ENCODE measurements at regions not wholly inside any gene's neighbourhood (a gene's known extent, or its start where the extent isn't known, plus 50 kb on each side); places are given as distances from the start of the nearest gene placed in this dataset.

DNA sequence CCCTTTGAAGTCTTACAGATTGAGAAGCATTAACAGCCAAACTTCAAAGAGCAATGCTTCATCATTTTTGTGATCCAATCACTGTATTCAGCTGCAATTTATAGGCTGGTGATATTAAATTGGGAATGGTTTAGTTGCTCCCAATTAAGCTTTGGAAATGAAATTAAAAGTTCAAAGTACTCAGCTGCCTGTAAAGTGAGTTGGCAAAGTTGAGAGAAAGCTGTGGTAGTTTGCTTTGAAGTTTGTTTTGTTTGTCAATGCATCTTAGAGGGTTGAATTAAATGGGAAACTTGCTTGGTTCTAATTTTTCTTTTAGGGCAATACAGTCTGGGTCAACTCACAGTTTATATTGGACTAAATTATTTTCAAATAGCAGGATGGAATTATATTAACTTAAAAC lies 238.4 kb upstream of the CTSO start:
- ChIA-PET POLR2A (ENCODE audit: partially characterized antibody) (no interaction called here), CTCF (ENCODE audit: partially characterized antibody) (no interaction called here)
- no peak overlapping the region for H3K27ac Mint-ChIP-seq
- H3K4me3 ChIP-seq (ENCODE audit: low read length in 2 of 2): no peak overlapping the region
- H3K4me1 Mint-ChIP-seq: no peaks in the 10 kb centered on the region
- H3K36me3 Mint-ChIP-seq: no peaks in the 10 kb centered on the region
- no peaks in the 10 kb centered on the region for H3K27me3 Mint-ChIP-seq
- DNase-seq: no peak
- no peaks in the 10 kb centered on the region for H3K4me1 ChIP-seq (ENCODE audit: insufficient read depth, low read length)
- peaks cover 0 to 6% (median under 1%) of the 10 kb centered on the region in 8 donors for H3K9me3 Mint-ChIP-seq
- intact Hi-C loops (cut with micrococcal nuclease): no loop called here
- no peaks in the 10 kb centered on the region for H3K36me3 ChIP-seq (ENCODE audit: insufficient read depth, low read length)
- no peaks in the 10 kb centered on the region for H3K27me3 ChIP-seq (ENCODE audit: insufficient read depth, low read length)
- no peaks in the 10 kb centered on the region for H3K9me3 ChIP-seq (ENCODE audit: control insufficient read depth in 1 of 2, low read length in 2 of 2)
- no peak overlapping the region for H3K27ac ChIP-seq (ENCODE audit: low read depth, low read length)
- no peak overlapping the region for H3K4me3 Mint-ChIP-seq

DNA sequence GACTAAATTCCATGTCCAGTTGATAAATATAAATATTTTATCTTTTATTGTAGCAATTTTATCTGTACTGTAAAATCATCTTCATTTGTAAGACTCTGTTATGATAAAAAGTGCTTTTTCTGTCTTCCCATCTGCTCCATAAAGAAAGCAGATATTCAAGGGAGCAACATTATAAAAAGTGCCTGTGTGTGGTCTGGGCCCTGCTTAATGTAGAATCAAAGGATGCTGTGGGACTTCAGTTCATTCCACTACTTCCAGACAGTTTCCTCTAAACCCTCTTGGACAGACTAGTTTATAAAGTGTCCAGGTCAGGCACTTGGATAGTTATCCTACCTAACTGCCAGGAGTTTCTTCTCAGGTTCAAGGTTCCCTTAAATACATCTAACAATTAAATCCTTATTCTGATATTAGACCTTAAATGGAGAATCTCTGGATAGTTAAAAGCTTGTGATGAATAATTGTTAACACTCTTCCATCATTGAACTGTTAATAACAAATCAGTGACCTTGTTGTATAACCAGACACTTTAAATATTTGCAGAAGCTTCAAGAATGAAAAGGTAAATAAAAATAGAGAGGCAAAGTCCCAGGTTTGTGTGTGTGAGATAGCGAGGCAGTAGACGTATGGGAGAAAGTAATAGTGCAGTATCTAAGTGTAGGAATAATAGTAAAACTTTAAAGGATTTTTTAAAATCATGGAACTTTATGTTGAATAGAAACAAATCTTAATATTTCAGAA lies 237.5 kb upstream of the CTSO start:
- no peak overlapping the region for H3K27ac Mint-ChIP-seq
- no peaks in the 10 kb centered on the region for H3K27me3 Mint-ChIP-seq
- H3K36me3 Mint-ChIP-seq: no peaks in the 10 kb centered on the region
- H3K9me3 Mint-ChIP-seq: peaks cover 0 to 5% (median 0%) of the 10 kb centered on the region in 8 donors
- H3K4me1 Mint-ChIP-seq: no peaks in the 10 kb centered on the region
- H3K9me3 ChIP-seq (ENCODE audit: control insufficient read depth in 1 of 2, low read length in 2 of 2): no peaks in the 10 kb centered on the region
- DNase-seq: no peak
- no peak overlapping the region for H3K4me3 ChIP-seq (ENCODE audit: low read length in 2 of 2)
- intact Hi-C loops (cut with micrococcal nuclease): no loop called here
- no peak overlapping the region for H3K27ac ChIP-seq (ENCODE audit: low read depth, low read length)
- H3K27me3 ChIP-seq (ENCODE audit: insufficient read depth, low read length): no peaks in the 10 kb centered on the region
- no peak overlapping the region for H3K4me3 Mint-ChIP-seq
- CTCF ChIA-PET (ENCODE audit: partially characterized antibody): no interaction called here
- H3K36me3 ChIP-seq (ENCODE audit: insufficient read depth, low read length): no peaks in the 10 kb centered on the region
- H3K4me1 ChIP-seq (ENCODE audit: insufficient read depth, low read length): no peaks in the 10 kb centered on the region
- POLR2A ChIA-PET (ENCODE audit: partially characterized antibody): no interaction called here

DNA sequence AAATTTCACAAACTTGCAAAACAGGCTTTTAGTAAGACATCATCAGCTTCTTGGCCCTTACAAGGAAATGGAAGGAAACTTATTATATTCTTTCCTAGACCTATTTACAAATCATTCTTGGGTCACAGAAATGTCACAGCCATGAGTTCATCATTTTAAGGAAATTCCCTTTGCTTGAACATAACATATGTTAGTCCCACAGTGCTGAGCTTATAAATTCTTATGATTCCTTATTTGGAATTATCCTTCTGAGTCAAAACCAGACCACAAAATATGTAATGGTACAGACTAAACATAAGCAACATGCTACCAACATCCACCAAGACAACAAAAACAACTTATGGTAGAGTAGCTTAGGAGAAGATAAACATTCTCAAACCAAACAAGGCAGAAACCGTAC lies 236.9 kb upstream of the CTSO start:
- CTCF ChIA-PET (ENCODE audit: partially characterized antibody): no interaction called here
- Mint-ChIP-seq H3K4me3 (no peak overlapping the region), H3K27me3 (no peaks in the 10 kb centered on the region), H3K4me1 (no peaks in the 10 kb centered on the region), H3K9me3 (peaks cover 0 to 5% (median 0%) of the 10 kb centered on the region in 8 donors), H3K36me3 (no peaks in the 10 kb centered on the region), H3K27ac (no peak overlapping the region)
- intact Hi-C loops (cut with micrococcal nuclease): no loop called here
- H3K27me3 ChIP-seq (ENCODE audit: insufficient read depth, low read length): no peaks in the 10 kb centered on the region
- no peaks in the 10 kb centered on the region for H3K4me1 ChIP-seq (ENCODE audit: insufficient read depth, low read length)
- H3K4me3 ChIP-seq (ENCODE audit: low read length in 2 of 2): no peak overlapping the region
- H3K27ac ChIP-seq (ENCODE audit: low read depth, low read length): no peak overlapping the region
- POLR2A ChIA-PET (ENCODE audit: partially characterized antibody): no interaction called here
- H3K9me3 ChIP-seq (ENCODE audit: control insufficient read depth in 1 of 2, low read length in 2 of 2): no peaks in the 10 kb centered on the region
- H3K36me3 ChIP-seq (ENCODE audit: insufficient read depth, low read length): no peaks in the 10 kb centered on the region
- no peak for DNase-seq

DNA sequence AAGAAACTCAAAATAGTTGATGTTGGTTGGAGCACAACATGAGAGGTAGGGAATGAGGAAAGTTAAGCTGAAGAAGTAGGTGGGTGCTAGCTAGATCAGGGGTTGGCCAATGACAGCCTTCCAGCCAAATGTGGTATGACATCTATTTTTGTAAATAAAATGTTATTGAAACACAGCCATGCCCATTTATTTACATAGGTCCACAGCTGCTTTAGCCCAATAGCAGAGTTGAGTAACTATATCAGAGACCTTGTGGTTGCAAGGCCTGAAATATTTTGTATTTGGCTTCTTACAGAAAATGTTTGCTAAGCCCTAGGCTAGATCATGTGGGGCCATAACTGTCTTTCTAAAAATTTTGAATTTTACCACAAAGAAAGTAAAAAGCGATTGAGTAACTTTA lies 234.9 kb upstream of the CTSO start:
- no peaks in the 10 kb centered on the region for H3K36me3 Mint-ChIP-seq
- no peaks in the 10 kb centered on the region for H3K27me3 Mint-ChIP-seq
- CTCF ChIA-PET (ENCODE audit: partially characterized antibody): no interaction called here

DNA sequence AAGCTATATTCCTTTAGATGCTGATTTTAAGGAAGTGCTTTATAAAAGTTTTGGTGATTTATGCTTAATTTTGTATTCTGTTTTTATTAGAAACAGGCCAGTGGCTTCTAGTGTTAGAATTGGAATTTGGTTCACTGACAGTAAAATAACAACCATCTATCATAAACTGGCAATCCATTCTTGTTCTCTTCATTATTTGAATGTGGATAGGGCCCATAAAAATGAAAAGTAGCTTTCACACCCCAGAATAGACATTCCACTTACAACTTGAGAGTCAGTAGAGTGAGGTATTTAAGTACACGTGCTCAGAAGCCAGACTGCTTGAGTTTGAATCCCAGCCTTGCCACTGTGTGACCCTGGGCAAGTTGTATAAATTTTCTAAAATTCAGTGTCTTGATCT lies 232.4 kb upstream of the CTSO start:
- ChIA-PET POLR2A (ENCODE audit: partially characterized antibody) (no interaction called here), CTCF (ENCODE audit: partially characterized antibody) (no interaction called here)
- Histone ChIP-seq H3K4me1 (ENCODE audit: insufficient read depth, low read length) (no peaks in the 10 kb centered on the region), H3K27ac (ENCODE audit: low read depth, low read length) (no peak overlapping the region), H3K9me3 (ENCODE audit: control insufficient read depth in 1 of 2, low read length in 2 of 2) (no peaks in the 10 kb centered on the region), H3K36me3 (ENCODE audit: insufficient read depth, low read length) (no peaks in the 10 kb centered on the region), H3K4me3 (ENCODE audit: low read length in 2 of 2) (no peak overlapping the region), H3K27me3 (ENCODE audit: insufficient read depth, low read length) (no peaks in the 10 kb centered on the region)
- Mint-ChIP-seq H3K4me1 (no peaks in the 10 kb centered on the region), H3K9me3 (peaks cover 0 to 2% (median 0%) of the 10 kb centered on the region in 8 donors), H3K36me3 (no peaks in the 10 kb centered on the region), H3K4me3 (no peak overlapping the region), H3K27ac (no peak overlapping the region), H3K27me3 (no peaks in the 10 kb centered on the region)
- intact Hi-C loops (cut with micrococcal nuclease): no loop called here
- no peak for DNase-seq

More for the DNA sequence above, 234.9 kb upstream of the CTSO start:
- Histone ChIP-seq H3K36me3 (ENCODE audit: insufficient read depth, low read length) (no peaks in the 10 kb centered on the region), H3K4me3 (ENCODE audit: low read length in 2 of 2) (no peak overlapping the region), H3K9me3 (ENCODE audit: control insufficient read depth in 1 of 2, low read length in 2 of 2) (no peaks in the 10 kb centered on the region), H3K27me3 (ENCODE audit: insufficient read depth, low read length) (no peaks in the 10 kb centered on the region), H3K27ac (ENCODE audit: low read depth, low read length) (no peak overlapping the region), H3K4me1 (ENCODE audit: insufficient read depth, low read length) (no peaks in the 10 kb centered on the region)
- Mint-ChIP-seq H3K4me1 (no peaks in the 10 kb centered on the region), H3K27ac (no peak overlapping the region), H3K4me3 (no peak overlapping the region), H3K9me3 (peaks cover 0 to 5% (median 0%) of the 10 kb centered on the region in 8 donors)
- POLR2A ChIA-PET (ENCODE audit: partially characterized antibody): no interaction called here
- intact Hi-C loops (cut with micrococcal nuclease): no loop called here
- no peak for DNase-seq

DNA sequence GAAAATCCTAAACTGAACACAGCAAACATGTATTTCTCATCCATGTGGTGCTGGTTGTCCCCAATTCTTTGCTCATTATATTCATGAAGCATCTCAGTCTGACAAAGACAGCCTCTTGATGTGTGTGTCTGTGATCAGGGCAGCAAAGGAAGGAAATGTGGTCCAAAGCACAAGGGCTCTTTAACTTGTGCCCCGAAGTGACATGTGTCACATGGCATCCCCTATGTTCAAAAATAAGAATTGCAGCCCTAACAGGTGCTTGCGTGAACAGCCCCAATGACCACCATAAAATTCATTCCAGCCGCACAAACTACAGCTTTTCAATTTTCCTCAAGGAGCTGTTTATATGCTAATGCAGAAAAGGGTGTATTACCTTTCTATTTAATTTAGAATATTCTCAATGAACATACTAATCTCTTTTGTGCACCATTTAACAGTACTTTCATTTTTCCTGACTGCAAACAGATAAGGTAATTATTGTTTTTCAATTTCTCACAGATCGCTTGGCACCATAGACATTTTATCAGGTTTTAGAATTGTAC lies 231.9 kb upstream of the CTSO start:
- Histone ChIP-seq H3K27ac (ENCODE audit: low read depth, low read length) (no peak overlapping the region), H3K4me3 (ENCODE audit: low read length in 2 of 2) (no peak overlapping the region), H3K9me3 (ENCODE audit: control insufficient read depth in 1 of 2, low read length in 2 of 2) (no peaks in the 10 kb centered on the region), H3K36me3 (ENCODE audit: insufficient read depth, low read length) (no peaks in the 10 kb centered on the region), H3K27me3 (ENCODE audit: insufficient read depth, low read length) (no peaks in the 10 kb centered on the region), H3K4me1 (ENCODE audit: insufficient read depth, low read length) (no peaks in the 10 kb centered on the region)
- Mint-ChIP-seq H3K27me3 (no peaks in the 10 kb centered on the region), H3K9me3 (peaks cover 0 to 2% (median 0%) of the 10 kb centered on the region in 8 donors), H3K36me3 (no peaks in the 10 kb centered on the region), H3K4me3 (no peak overlapping the region), H3K27ac (no peak overlapping the region), H3K4me1 (no peaks in the 10 kb centered on the region)
- CTCF ChIA-PET (ENCODE audit: partially characterized antibody): no interaction called here
- POLR2A ChIA-PET (ENCODE audit: partially characterized antibody): no interaction called here
- intact Hi-C loops (cut with micrococcal nuclease): no loop called here
- DNase-seq: no peak

DNA sequence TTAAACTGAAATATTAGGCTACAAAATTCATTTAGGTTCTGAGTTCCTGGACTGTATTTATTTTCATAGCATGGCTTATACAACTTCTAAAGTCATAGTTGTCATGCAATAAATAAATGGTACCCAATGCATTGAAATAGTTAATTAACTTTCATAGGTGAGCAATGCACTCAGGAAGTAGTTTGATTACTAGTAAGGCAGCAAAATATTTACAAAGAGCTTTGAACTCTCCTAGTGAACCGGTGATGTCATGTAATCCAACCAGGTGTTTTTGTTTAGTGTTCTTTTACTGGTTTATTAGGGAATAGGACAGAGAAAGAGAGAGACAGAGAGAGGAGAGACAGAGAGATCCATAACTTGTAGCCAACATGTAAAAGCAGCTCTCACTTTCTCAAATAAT lies 228.6 kb upstream of the CTSO start:
- CTCF ChIA-PET (ENCODE audit: partially characterized antibody): no interaction called here
- POLR2A ChIA-PET (ENCODE audit: partially characterized antibody): no interaction called here
- no peak overlapping the region for H3K27ac Mint-ChIP-seq
- no peaks in the 10 kb centered on the region for H3K4me1 ChIP-seq (ENCODE audit: insufficient read depth, low read length)
- no peak for DNase-seq
- H3K36me3 ChIP-seq (ENCODE audit: insufficient read depth, low read length): no peaks in the 10 kb centered on the region
- H3K27me3 Mint-ChIP-seq: no peaks in the 10 kb centered on the region
- H3K4me1 Mint-ChIP-seq: no peaks in the 10 kb centered on the region
- H3K9me3 Mint-ChIP-seq: peaks cover 0 to 2% (median 0%) of the 10 kb centered on the region in 8 donors
- H3K9me3 ChIP-seq (ENCODE audit: control insufficient read depth in 1 of 2, low read length in 2 of 2): no peaks in the 10 kb centered on the region
- intact Hi-C loops (cut with micrococcal nuclease): no loop called here
- H3K27ac ChIP-seq (ENCODE audit: low read depth, low read length): no peak overlapping the region
- no peak overlapping the region for H3K4me3 Mint-ChIP-seq
- H3K27me3 ChIP-seq (ENCODE audit: insufficient read depth, low read length): no peaks in the 10 kb centered on the region
- H3K4me3 ChIP-seq (ENCODE audit: low read length in 2 of 2): no peak overlapping the region
- no peaks in the 10 kb centered on the region for H3K36me3 Mint-ChIP-seq
